CD14-positive monocyte (primary cell): ENCODE measurements at regions not wholly inside any gene's neighbourhood (a gene's known extent, or its start where the extent isn't known, plus 50 kb on each side); places are given as distances from the start of the nearest gene placed in this dataset.

Experiments used
- DNase-seq, 3 donors: peaks; one replicate each; pipeline ENCODE4 v3.0.0-alpha.2; 2011 to 2022
- H2AFZ ChIP-seq: 2 replicates; pipeline ENCODE4 v1.6.0; 2012; ENCODE audit warnings: mild to moderate bottlenecking, low read depth, low read length, inconsistent platforms; ENCODE audit not compliant: insufficient read depth, poor library complexity, severe bottlenecking
- H3K27ac ChIP-seq, 2 donors: 1 replicate in 1 of 2; 2 replicates in 1 of 2; pipeline ENCODE4 v1.5.1; 2012 to 2013; ENCODE audit warnings: low read length in 2 of 2, control low read depth in 1 of 2, inconsistent platforms in 1 of 2, low read depth in 1 of 2, mild to moderate bottlenecking in 1 of 2
- H3K27me3 ChIP-seq, 2 donors: one replicate each; pipeline versions ENCODE4 v1.6.0 to v1.6.1; 2011 to 2013; ENCODE audit warnings: low read length in 2 of 2; ENCODE audit not compliant: control insufficient read depth in 2 of 2, insufficient read depth in 2 of 2
- H3K36me3 ChIP-seq, 2 donors: replicated peaks in 1 of 2; 1 replicate in 1 of 2; 2 replicates in 1 of 2; pipeline versions ENCODE4 v1.5.1 to v1.6.1; 2012 to 2013; ENCODE audit warnings: low read length in 2 of 2, control low read depth in 1 of 2, inconsistent platforms in 1 of 2, mild to moderate bottlenecking in 1 of 2; ENCODE audit not compliant: insufficient read depth in 2 of 2, control insufficient read depth in 1 of 2
- H3K4me1 ChIP-seq, 2 donors: 1 replicate in 1 of 2; 2 replicates in 1 of 2; pipeline versions ENCODE4 v1.5.1 to v1.6.1; 2012 to 2013; ENCODE audit warnings: low read length in 2 of 2, control low read depth in 1 of 2, inconsistent platforms in 1 of 2, mild to moderate bottlenecking in 1 of 2, moderate library complexity in 1 of 2; ENCODE audit not compliant: insufficient read depth in 2 of 2, control insufficient read depth in 1 of 2
- H3K4me2 ChIP-seq: replicated peaks from 2 replicates; pipeline ENCODE3; 2012; ENCODE audit warnings: low read length, moderate library complexity, mild to moderate bottlenecking; ENCODE audit not compliant: poor library complexity, severe bottlenecking; ENCODE audit errors: extremely low read depth
- H3K4me3 ChIP-seq, 3 experiments: fragments of 200-600 bp in 1 of 3; sonication (generic) in 1 of 3; replicated peaks in 1 of 3; 1 replicate in 2 of 3; 2 replicates in 1 of 3; pipeline ENCODE4 v1.5.1; 2011 to 2013; ENCODE audit warnings: low read length in 3 of 3, mild to moderate bottlenecking in 3 of 3, control low read depth in 2 of 3, low read depth in 2 of 3, inconsistent platforms in 1 of 3, moderate library complexity in 1 of 3
- H3K79me2 ChIP-seq: 2 replicates; pipeline ENCODE4 v1.6.0; 2012; ENCODE audit warnings: mild to moderate bottlenecking, control low read depth, inconsistent platforms, low read length, moderate library complexity; ENCODE audit not compliant: insufficient read depth
- H3K9ac ChIP-seq: 2 replicates; pipeline ENCODE4 v1.6.0; 2017; ENCODE audit warnings: low read length, mild to moderate bottlenecking; ENCODE audit not compliant: insufficient read depth, poor library complexity, severe bottlenecking
- H3K9me3 ChIP-seq, 2 donors: replicated peaks in 1 of 2; 1 replicate in 1 of 2; 2 replicates in 1 of 2; pipeline versions ENCODE4 v1.5.1 to v1.6.1; 2012 to 2013; ENCODE audit warnings: low read length in 2 of 2, control low read depth in 1 of 2; ENCODE audit not compliant: control insufficient read depth in 1 of 2, insufficient read depth in 1 of 2
- H4K20me1 ChIP-seq: 2 replicates; pipeline ENCODE4 v1.6.0; 2012; ENCODE audit warnings: mild to moderate bottlenecking, low read length, control low read depth, moderate library complexity; ENCODE audit not compliant: insufficient read depth
- H3K27ac Mint-ChIP-seq, 7 donors: one replicate each; pipeline ENCODE4 v1.8.0; 2020; ENCODE audit warnings: mild to moderate bottlenecking in 7 of 7, mixed read lengths in 7 of 7, moderate library complexity in 6 of 7, inconsistent platforms in 2 of 7
- H3K27me3 Mint-ChIP-seq, 3 donors: one replicate each; pipeline ENCODE4 v1.8.0; 2021 to 2022; ENCODE audit warnings: low read depth in 3 of 3, mild to moderate bottlenecking in 3 of 3, mixed read lengths in 3 of 3, moderate library complexity in 3 of 3, inconsistent platforms in 1 of 3
- H3K36me3 Mint-ChIP-seq, 2 donors: one replicate each; pipeline ENCODE4 v1.8.0; 2020; ENCODE audit warnings: mixed read lengths in 2 of 2, inconsistent platforms in 1 of 2, mild to moderate bottlenecking in 1 of 2
- H3K4me1 Mint-ChIP-seq: one replicate; pipeline ENCODE4 v1.8.0; 2020; ENCODE audit warnings: mild to moderate bottlenecking, mixed read lengths
- H3K4me3 Mint-ChIP-seq, 2 donors: one replicate each; pipeline ENCODE4 v1.8.0; 2020; ENCODE audit warnings: mild to moderate bottlenecking in 2 of 2, mixed read lengths in 2 of 2, moderate library complexity in 1 of 2
- H3K9me3 Mint-ChIP-seq, 7 donors: one replicate each; pipeline ENCODE4 v1.8.0; 2020 to 2022; ENCODE audit warnings: mixed read lengths in 7 of 7, mild to moderate bottlenecking in 6 of 7, moderate library complexity in 6 of 7, inconsistent platforms in 2 of 7
- whole genome bisulfite sequencing: methylation state at CpG from one replicate; pipeline ENCODE4 v1.1.5; 2013; ENCODE audit warnings: missing lambda C conversion rate; ENCODE audit not compliant: insufficient coverage; 5-methylcytosine and 5-hydroxymethylcytosine counted together
- intact Hi-C, 2 donors: fragments of 100-400 bp; cut with micrococcal nuclease; formaldehyde crosslinking; loops; one replicate each; pipeline versions ENCODE4 v1.15.0 to v1.15.1; 2023
- TF ChIP-seq, protein P1 (sequence below): fragments of 200-600 bp; IDR thresholded peaks from one replicate; pipeline ENCODE4 v1.8.0; 2022; ENCODE audit warnings: antibody characterized with exemption, mild to moderate bottlenecking

DNA sequence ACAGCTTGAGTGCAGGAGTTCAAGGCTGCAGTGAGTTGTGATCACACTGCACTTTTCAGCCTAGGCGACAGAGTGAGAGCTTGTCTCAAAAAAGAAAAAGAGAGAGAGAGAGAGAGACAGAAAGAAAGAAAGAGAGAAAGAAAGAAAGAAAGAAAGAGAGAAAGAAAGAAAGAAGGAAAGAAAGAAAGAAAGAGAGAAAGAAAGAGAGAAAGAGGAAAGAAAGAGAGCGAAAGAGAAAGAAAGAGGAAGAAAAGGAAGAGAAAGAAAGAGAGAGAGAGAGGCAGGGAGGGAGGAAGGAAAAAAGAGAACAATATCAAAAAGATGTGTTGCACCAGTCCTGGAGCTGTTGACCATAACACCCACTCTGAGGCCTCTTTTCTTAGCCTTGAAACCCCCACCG, 89.8 kb upstream of the MBOAT2 start:
- peaks cover 34% of the 10 kb centered on the region for H3K4me1 Mint-ChIP-seq
- H3K27me3 Mint-ChIP-seq, result peaks cover 0 to 7% (median 0%) of the 10 kb centered on the region in 3 donors
- WGBS, result 0% methylated on average over 2 of the region's 3 CpGs
- Histone ChIP-seq H2AFZ (no peak overlapping the region), H3K36me3 (no peaks in the 10 kb centered on the region), H3K4me2 (no peak overlapping the region), H4K20me1 (no peaks in the 10 kb centered on the region), H3K4me3 (no peak overlapping the region), H3K27ac (no peak overlapping the region), H3K9ac (no peak overlapping the region), H3K79me2 (no peaks in the 10 kb centered on the region), H3K27me3 (no peaks in the 10 kb centered on the region), H3K9me3 (no peaks in the 10 kb centered on the region), H3K4me1 (peaks cover 28 to 37% of the 10 kb centered on the region in 2 donors)
- H3K4me3 Mint-ChIP-seq, result peak overlapping the region in 1 of 2 donors; percentile 21
- peak overlapping the region in 3 of 7 donors; percentile 16 to 75 (median 47) for H3K27ac Mint-ChIP-seq
- no peak for DNase-seq
- TF ChIP-seq, protein P1, sequence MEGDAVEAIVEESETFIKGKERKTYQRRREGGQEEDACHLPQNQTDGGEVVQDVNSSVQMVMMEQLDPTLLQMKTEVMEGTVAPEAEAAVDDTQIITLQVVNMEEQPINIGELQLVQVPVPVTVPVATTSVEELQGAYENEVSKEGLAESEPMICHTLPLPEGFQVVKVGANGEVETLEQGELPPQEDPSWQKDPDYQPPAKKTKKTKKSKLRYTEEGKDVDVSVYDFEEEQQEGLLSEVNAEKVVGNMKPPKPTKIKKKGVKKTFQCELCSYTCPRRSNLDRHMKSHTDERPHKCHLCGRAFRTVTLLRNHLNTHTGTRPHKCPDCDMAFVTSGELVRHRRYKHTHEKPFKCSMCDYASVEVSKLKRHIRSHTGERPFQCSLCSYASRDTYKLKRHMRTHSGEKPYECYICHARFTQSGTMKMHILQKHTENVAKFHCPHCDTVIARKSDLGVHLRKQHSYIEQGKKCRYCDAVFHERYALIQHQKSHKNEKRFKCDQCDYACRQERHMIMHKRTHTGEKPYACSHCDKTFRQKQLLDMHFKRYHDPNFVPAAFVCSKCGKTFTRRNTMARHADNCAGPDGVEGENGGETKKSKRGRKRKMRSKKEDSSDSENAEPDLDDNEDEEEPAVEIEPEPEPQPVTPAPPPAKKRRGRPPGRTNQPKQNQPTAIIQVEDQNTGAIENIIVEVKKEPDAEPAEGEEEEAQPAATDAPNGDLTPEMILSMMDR, result no peak
- peaks cover 0 to 4% (median 0%) of the 10 kb centered on the region in 7 donors for H3K9me3 Mint-ChIP-seq
- intact Hi-C loops, result no loop called here
- H3K36me3 Mint-ChIP-seq, result no peaks in the 10 kb centered on the region

DNA sequence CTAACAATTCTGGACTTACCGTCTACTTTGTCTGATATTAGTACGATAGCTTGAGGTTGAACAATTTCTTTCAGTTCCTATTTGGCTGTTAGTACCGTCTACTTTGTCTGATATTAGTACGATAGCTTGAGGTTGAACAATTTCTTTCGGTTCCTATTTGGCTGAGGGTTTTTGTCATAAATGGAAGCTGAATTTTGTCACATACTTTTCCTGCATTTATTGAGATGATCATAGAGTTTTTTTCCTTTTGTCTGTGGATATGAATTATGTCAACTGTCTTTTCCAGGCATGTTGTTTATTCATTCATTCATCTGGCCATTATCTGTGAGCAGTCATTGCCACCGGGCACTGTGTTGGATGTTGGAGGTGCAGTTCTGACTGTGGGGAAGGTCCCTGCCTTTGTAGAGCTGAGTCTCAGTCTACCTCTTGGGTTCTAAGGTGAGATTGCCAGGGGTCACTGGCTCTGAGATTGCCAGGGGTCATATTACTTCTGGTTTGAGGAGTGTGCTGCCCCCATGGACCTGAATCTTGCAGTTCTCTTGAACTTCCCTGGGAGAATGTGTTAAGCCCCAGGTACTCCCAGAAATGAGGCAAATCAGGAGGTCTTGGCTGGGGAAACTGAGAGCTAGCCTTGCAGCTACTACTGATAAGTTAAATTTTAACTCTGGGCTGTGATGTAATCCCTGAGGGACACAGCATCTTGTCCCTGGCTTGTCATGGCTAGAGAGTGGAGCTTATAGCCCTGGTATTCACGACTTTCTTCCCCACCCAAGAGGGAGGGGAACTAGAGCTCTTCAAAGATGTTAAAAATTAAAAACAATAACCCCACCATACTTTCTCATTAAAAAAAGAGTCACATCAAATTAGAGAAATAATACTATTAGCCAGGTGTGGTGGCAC, 89.1 kb upstream of the MBOAT2 start:
- Histone ChIP-seq H3K27ac (no peak overlapping the region), H3K4me2 (peak overlapping the region; percentile 2), H2AFZ (peak overlapping the region; percentile 14), H3K27me3 (no peaks in the 10 kb centered on the region), H3K9me3 (no peaks in the 10 kb centered on the region), H3K9ac (no peak overlapping the region), H3K4me1 (peaks cover 28 to 37% of the 10 kb centered on the region in 2 donors), H3K4me3 (no peak overlapping the region), H3K36me3 (no peaks in the 10 kb centered on the region), H4K20me1 (no peaks in the 10 kb centered on the region), H3K79me2 (no peaks in the 10 kb centered on the region)
- Mint-ChIP-seq H3K27ac (peak overlapping the region in 2 of 7 donors; percentile 24 to 51), H3K9me3 (peaks cover 0 to 4% (median 0%) of the 10 kb centered on the region in 7 donors), H3K27me3 (peaks cover 0 to 3% (median 0%) of the 10 kb centered on the region in 3 donors), H3K36me3 (no peaks in the 10 kb centered on the region), H3K4me3 (peak overlapping the region in 1 of 2 donors; percentile 61), H3K4me1 (peaks cover 34% of the 10 kb centered on the region)
- intact Hi-C loops, result no loop called here
- TF ChIP-seq, protein P1, result no peak
- DNase-seq, result peak in 1 of 3 donors; percentile 5
- 24% methylated on average over 3 of the region's 7 CpGs for WGBS
